GM12878 (cell line): ENCODE measurements at regions not wholly inside any gene's neighbourhood (a gene's known extent, or its start where the extent isn't known, plus 50 kb on each side); places are given as distances from the start of the nearest gene placed in this dataset.

Experiments used
- ATAC-seq: fragments of 200-7000 bp; cut with Tn5 transposase; 3 replicates; pipeline ENCODE4 v1.9.1; 2020; ENCODE audit warnings: mild to moderate bottlenecking, moderate library complexity
- BruUV-seq: library from RNA; stranded (reverse); fragments of 400-500 nt; replicated peaks from 2 replicates; lab custom pipeline; 2021; lab: Mats Ljungman, UMichigan
- CTCF ChIA-PET: fragments of 300-600 bp; sonication (Branson Sonifier 250); formaldehyde crosslinking; extraction: SDS; loops from one replicate; lab custom pipeline; 2021; ENCODE audit warnings: inconsistent platforms; lab: Yijun Ruan, JAX
- POLR2A ChIA-PET: fragments of 350-600 bp; formaldehyde crosslinking; extraction: SDS; loops from one replicate; lab custom pipeline; 2021; ENCODE audit warnings: inconsistent platforms; lab: Charles Lee
- RAD21 ChIA-PET: fragments of 300-600 bp; sonication (Branson Sonifier 250); formaldehyde crosslinking; loops from one replicate; lab custom pipeline; 2023; ENCODE audit warnings: antibody characterized with exemption; ENCODE audit not compliant: unreplicated experiment; lab: Charles Lee
- SMC1A ChIA-PET: fragments of 300-600 bp; sonication (Branson Sonifier 250); formaldehyde crosslinking; loops from one replicate; lab custom pipeline; 2023; ENCODE audit not compliant: unreplicated experiment, uncharacterized antibody; lab: Charles Lee
- DNase-seq: peaks from one replicate; pipeline ENCODE4 v3.0.0-alpha.2; 2011; ENCODE audit warnings: low read depth, low spot score
- FAIRE-seq: peaks from 3 replicates; lab custom pipeline; 2011; peaks lifted over from hg19 to GRCh38; lab: Jason Lieb, UNC
- H2AFZ ChIP-seq: 2 replicates; pipeline ENCODE4 v1.6.0; 2011; ENCODE audit warnings: low read depth, low read length, control low read depth; ENCODE audit not compliant: control insufficient read depth
- H3K27ac ChIP-seq: 2 replicates; pipeline ENCODE4 v1.5.1; 2011; ENCODE audit warnings: control low read depth; ENCODE audit not compliant: control insufficient read depth, insufficient read depth
- H3K27me3 ChIP-seq, 2 experiments: replicated peaks in 1 of 2; 2 replicates each; pipeline versions ENCODE4 v1.6.0 to v1.6.1; 2011; ENCODE audit warnings: low read length in 1 of 2; ENCODE audit not compliant: control insufficient read depth in 2 of 2, insufficient read depth in 2 of 2
- H3K36me3 ChIP-seq, 2 experiments: 2 replicates each; pipeline ENCODE4 v1.5.1; 2011; ENCODE audit warnings: low read length in 1 of 2; ENCODE audit not compliant: control insufficient read depth in 2 of 2, insufficient read depth in 2 of 2
- H3K4me1 ChIP-seq: 2 replicates; pipeline ENCODE4 v1.6.1; 2011; ENCODE audit warnings: mild to moderate bottlenecking, low read length, moderate library complexity, mixed read lengths; ENCODE audit not compliant: control insufficient read depth, insufficient read depth
- H3K4me2 ChIP-seq: 2 replicates; pipeline ENCODE4 v1.6.0; 2011; ENCODE audit warnings: control low read depth; ENCODE audit not compliant: control insufficient read depth, insufficient read depth
- H3K4me3 ChIP-seq: fragments of 200-600 bp; sonication (generic); 2 replicates; pipeline ENCODE4 v1.5.1; 2016
- H3K79me2 ChIP-seq: 2 replicates; pipeline ENCODE4 v1.6.0; 2011; ENCODE audit warnings: low read length; ENCODE audit not compliant: control insufficient read depth, insufficient read depth
- H3K9ac ChIP-seq: 2 replicates; pipeline ENCODE4 v1.8.0; 2011; ENCODE audit warnings: low read length, control low read depth, mixed read lengths; ENCODE audit not compliant: control insufficient read depth, insufficient read depth
- H3K9me3 ChIP-seq: replicated peaks from 3 replicates; pipeline ENCODE4 v1.5.1; 2011; ENCODE audit warnings: mild to moderate bottlenecking, low read length; ENCODE audit not compliant: control insufficient read depth, insufficient read depth
- H4K20me1 ChIP-seq: 2 replicates; pipeline ENCODE4 v1.6.0; 2011; ENCODE audit not compliant: control insufficient read depth, insufficient read depth
- CHD2 ChIP-seq: IDR thresholded peaks from 2 replicates; pipeline ENCODE4 v1.6.1; 2011; ENCODE audit warnings: low read depth, low read length, improper control_type of control experiment, borderline replicate concordance
- POLR2AphosphoS5 ChIP-seq: IDR thresholded peaks from 2 replicates; pipeline ENCODE4 v1.6.1; 2011; ENCODE audit warnings: mild to moderate bottlenecking, low read length, inconsistent platforms
- WGBS: methylation state at CpG from one replicate; pipeline ENCODE4 v1.1.6; 2016; ENCODE audit warnings: low lambda C conversion rate; ENCODE audit not compliant: insufficient replicate concordance, insufficient coverage; ENCODE audit errors: missing lambda C conversion rate; 5-methylcytosine and 5-hydroxymethylcytosine counted together
- in situ Hi-C: fragments of 300-500 bp; cut with MboI; formaldehyde crosslinking; loops from 9 replicates; pipeline ENCODE4 v1.14.3; 2018; ENCODE audit warnings: mixed read lengths
- intact Hi-C: fragments of 100-400 bp; cut with micrococcal nuclease; formaldehyde crosslinking; loops from one replicate; pipeline ENCODE4 v1.14.2; 2022; ENCODE audit not compliant: unreplicated experiment
- TF ChIP-seq, protein P1 (sequence below): IDR thresholded peaks from 2 replicates; pipeline ENCODE4 v1.6.1; 2012; ENCODE audit warnings: low read depth, low read length, improper control_type of control experiment
- TF ChIP-seq, protein P2 (sequence below): IDR thresholded peaks from 2 replicates; pipeline ENCODE4 v1.6.1; 2012; ENCODE audit warnings: mild to moderate bottlenecking, low read depth, low read length
- TF ChIP-seq, protein P3 (sequence below): fragments of 150-350 bp; IDR thresholded peaks from 2 replicates; pipeline ENCODE4 v1.6.1; 2014; ENCODE audit warnings: mild to moderate bottlenecking, low read depth, low read length
- TF ChIP-seq, protein P4 (sequence below): fragments of 450-650 bp; formaldehyde crosslinking; IDR thresholded peaks from 2 replicates; pipeline ENCODE4 v1.5.0; 2022; ENCODE audit warnings: mild to moderate bottlenecking, missing genetic modification characterization
- TF ChIP-seq, protein P5 (sequence below): fragments of 150-350 bp; IDR thresholded peaks from 2 replicates; pipeline ENCODE4 v1.6.1; 2016; ENCODE audit warnings: low read depth, low read length

DNA sequence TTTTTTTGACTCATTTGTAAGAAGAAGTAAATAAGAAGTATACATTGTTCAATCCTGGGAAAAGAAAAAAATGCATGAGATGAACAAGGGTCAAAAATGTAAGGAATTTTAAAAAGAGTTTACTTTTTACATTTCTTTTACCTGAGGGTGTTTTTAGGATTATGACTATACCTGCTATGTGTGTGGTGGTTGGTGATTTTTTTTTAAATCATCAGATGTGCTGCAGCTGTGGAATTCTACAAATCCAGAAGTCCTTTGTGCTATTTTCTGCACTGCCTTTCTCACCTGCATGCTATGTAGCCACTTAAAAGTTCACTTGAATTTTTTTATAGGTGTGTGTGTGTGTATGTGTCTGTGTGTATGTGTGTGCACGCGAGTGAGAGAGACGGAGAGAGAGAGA lies 185.3 kb downstream of the FAT3 start (continued):
- TF ChIP-seq, protein P1, sequence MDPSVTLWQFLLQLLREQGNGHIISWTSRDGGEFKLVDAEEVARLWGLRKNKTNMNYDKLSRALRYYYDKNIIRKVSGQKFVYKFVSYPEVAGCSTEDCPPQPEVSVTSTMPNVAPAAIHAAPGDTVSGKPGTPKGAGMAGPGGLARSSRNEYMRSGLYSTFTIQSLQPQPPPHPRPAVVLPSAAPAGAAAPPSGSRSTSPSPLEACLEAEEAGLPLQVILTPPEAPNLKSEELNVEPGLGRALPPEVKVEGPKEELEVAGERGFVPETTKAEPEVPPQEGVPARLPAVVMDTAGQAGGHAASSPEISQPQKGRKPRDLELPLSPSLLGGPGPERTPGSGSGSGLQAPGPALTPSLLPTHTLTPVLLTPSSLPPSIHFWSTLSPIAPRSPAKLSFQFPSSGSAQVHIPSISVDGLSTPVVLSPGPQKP = no peak

DNA sequence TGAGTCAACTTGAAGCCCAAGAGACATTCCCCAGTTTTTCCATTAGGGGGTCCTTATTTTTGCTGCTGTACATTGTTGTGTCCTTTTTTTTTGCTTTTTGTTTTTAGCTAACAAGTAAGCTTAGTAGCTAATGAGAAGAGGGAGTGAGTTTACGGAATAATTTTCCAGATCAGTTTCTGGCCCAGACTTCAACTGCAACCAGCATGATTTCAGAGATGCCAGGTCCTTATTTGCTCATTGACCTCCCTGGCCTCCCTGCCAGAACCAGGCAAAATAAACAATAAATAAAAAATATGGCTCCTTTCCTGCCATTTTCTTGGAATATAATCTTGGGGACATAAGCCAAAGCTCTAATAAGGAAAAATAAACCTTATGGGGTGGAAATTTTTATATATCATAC lies 185.9 kb downstream of the FAT3 start:
- in situ Hi-C loops (no loop called here), intact Hi-C loops (no loop called here)
- H3K4me2 ChIP-seq = no peak overlapping the region
- POLR2A ChIA-PET = no interaction called here
- H3K36me3 ChIP-seq = no peaks in the 10 kb centered on the region
- no peaks in the 10 kb centered on the region for H3K79me2 ChIP-seq
- H2AFZ ChIP-seq = no peak overlapping the region
- FAIRE-seq = no peak
- no peak overlapping the region for H3K27ac ChIP-seq
- H3K9ac ChIP-seq = no peak overlapping the region
- no peak overlapping the region for H3K4me3 ChIP-seq
- SMC1A ChIA-PET = interaction anchor here (1.1 kb wide), 1 partner anchor 10 kb away, joined by 4 read pairs; no protein-coding TSS in a partner anchor
- no peak for DNase-seq
- RAD21 ChIA-PET = no interaction called here
- H3K4me1 ChIP-seq = no peaks in the 10 kb centered on the region
- 60% methylated on average over 1 of the region's 1 CpG for WGBS
- H3K27me3 ChIP-seq = no peaks in the 10 kb centered on the region
- BruUV-seq = no TSS peak
- CTCF ChIA-PET = no interaction called here
- no peak for ATAC-seq
- no peaks in the 10 kb centered on the region for H4K20me1 ChIP-seq
- H3K9me3 ChIP-seq = no peaks in the 10 kb centered on the region
- no peak for TF ChIP-seq POLR2AphosphoS5
- no peak for TF ChIP-seq CHD2
- TF ChIP-seq, protein P2, sequence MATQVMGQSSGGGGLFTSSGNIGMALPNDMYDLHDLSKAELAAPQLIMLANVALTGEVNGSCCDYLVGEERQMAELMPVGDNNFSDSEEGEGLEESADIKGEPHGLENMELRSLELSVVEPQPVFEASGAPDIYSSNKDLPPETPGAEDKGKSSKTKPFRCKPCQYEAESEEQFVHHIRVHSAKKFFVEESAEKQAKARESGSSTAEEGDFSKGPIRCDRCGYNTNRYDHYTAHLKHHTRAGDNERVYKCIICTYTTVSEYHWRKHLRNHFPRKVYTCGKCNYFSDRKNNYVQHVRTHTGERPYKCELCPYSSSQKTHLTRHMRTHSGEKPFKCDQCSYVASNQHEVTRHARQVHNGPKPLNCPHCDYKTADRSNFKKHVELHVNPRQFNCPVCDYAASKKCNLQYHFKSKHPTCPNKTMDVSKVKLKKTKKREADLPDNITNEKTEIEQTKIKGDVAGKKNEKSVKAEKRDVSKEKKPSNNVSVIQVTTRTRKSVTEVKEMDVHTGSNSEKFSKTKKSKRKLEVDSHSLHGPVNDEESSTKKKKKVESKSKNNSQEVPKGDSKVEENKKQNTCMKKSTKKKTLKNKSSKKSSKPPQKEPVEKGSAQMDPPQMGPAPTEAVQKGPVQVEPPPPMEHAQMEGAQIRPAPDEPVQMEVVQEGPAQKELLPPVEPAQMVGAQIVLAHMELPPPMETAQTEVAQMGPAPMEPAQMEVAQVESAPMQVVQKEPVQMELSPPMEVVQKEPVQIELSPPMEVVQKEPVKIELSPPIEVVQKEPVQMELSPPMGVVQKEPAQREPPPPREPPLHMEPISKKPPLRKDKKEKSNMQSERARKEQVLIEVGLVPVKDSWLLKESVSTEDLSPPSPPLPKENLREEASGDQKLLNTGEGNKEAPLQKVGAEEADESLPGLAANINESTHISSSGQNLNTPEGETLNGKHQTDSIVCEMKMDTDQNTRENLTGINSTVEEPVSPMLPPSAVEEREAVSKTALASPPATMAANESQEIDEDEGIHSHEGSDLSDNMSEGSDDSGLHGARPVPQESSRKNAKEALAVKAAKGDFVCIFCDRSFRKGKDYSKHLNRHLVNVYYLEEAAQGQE = no peak
- TF ChIP-seq, protein P3, sequence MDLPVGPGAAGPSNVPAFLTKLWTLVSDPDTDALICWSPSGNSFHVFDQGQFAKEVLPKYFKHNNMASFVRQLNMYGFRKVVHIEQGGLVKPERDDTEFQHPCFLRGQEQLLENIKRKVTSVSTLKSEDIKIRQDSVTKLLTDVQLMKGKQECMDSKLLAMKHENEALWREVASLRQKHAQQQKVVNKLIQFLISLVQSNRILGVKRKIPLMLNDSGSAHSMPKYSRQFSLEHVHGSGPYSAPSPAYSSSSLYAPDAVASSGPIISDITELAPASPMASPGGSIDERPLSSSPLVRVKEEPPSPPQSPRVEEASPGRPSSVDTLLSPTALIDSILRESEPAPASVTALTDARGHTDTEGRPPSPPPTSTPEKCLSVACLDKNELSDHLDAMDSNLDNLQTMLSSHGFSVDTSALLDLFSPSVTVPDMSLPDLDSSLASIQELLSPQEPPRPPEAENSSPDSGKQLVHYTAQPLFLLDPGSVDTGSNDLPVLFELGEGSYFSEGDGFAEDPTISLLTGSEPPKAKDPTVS = no peak
- TF ChIP-seq, protein P4, sequence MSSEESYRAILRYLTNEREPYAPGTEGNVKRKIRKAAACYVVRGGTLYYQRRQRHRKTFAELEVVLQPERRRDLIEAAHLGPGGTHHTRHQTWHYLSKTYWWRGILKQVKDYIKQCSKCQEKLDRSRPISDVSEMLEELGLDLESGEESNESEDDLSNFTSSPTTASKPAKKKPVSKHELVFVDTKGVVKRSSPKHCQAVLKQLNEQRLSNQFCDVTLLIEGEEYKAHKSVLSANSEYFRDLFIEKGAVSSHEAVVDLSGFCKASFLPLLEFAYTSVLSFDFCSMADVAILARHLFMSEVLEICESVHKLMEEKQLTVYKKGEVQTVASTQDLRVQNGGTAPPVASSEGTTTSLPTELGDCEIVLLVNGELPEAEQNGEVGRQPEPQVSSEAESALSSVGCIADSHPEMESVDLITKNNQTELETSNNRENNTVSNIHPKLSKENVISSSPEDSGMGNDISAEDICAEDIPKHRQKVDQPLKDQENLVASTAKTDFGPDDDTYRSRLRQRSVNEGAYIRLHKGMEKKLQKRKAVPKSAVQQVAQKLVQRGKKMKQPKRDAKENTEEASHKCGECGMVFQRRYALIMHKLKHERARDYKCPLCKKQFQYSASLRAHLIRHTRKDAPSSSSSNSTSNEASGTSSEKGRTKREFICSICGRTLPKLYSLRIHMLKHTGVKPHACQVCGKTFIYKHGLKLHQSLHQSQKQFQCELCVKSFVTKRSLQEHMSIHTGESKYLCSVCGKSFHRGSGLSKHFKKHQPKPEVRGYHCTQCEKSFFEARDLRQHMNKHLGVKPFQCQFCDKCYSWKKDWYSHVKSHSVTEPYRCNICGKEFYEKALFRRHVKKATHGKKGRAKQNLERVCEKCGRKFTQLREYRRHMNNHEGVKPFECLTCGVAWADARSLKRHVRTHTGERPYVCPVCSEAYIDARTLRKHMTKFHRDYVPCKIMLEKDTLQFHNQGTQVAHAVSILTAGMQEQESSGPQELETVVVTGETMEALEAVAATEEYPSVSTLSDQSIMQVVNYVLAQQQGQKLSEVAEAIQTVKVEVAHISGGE (CRISPR knock-in tag) = no peak
- TF ChIP-seq, protein P5, sequence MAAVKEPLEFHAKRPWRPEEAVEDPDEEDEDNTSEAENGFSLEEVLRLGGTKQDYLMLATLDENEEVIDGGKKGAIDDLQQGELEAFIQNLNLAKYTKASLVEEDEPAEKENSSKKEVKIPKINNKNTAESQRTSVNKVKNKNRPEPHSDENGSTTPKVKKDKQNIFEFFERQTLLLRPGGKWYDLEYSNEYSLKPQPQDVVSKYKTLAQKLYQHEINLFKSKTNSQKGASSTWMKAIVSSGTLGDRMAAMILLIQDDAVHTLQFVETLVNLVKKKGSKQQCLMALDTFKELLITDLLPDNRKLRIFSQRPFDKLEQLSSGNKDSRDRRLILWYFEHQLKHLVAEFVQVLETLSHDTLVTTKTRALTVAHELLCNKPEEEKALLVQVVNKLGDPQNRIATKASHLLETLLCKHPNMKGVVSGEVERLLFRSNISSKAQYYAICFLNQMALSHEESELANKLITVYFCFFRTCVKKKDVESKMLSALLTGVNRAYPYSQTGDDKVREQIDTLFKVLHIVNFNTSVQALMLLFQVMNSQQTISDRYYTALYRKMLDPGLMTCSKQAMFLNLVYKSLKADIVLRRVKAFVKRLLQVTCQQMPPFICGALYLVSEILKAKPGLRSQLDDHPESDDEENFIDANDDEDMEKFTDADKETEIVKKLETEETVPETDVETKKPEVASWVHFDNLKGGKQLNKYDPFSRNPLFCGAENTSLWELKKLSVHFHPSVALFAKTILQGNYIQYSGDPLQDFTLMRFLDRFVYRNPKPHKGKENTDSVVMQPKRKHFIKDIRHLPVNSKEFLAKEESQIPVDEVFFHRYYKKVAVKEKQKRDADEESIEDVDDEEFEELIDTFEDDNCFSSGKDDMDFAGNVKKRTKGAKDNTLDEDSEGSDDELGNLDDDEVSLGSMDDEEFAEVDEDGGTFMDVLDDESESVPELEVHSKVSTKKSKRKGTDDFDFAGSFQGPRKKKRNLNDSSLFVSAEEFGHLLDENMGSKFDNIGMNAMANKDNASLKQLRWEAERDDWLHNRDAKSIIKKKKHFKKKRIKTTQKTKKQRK = no peak
